ENCODE measurements at regions not wholly inside any gene's neighbourhood (a gene's known extent, or its start where the extent isn't known, plus 50 kb on each side); places are given as distances from the start of the nearest gene placed in this dataset.

DNA sequence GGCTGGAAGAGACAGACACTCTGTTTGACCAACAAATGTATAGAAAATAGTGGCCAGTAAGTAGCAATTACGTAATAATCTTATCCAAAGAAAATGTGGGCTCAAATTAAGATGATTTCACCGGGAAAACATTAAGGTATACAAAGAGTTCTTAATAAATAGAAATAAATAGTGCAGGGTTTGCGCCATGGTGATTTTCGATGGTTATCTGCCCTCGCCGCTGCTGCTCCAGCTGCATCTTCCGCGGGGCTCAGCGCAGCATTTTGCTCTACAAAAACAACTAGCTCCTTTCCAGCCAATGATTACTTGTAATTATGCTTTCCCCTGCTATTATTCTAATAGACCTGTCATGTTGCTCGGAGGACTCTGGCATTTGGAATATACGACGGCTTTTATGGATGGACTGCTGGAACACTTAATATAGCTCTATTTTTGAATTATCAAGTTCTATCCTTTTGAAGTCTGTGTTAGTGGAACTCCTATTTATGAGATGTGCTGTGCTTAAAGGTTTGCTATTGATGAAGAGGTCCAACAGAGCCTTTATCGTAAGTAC, 103.8 kb downstream of the BUB3 start:
- Histone ChIP-seq H3K9me3 (no peaks in the 10 kb centered on the region), H3K4me1 (no peaks in the 10 kb centered on the region), H3K27ac (no peak overlapping the region), H3K36me3 (no peaks in the 10 kb centered on the region), H3K4me3 (no peak overlapping the region), H3K27me3 (no peaks in the 10 kb centered on the region)
- WGBS, 2 donors: 93 to 95% methylated on average over 13 of the region's 13 CpGs
- TF ChIP-seq POLR2A (IDR thresholded peaks at IDR 0.05): no peak
- TF ChIP-seq CTCF (IDR thresholded peaks at IDR 0.05): no peak
- TF ChIP-seq EP300 (IDR thresholded peaks at IDR 0.05): no peak
- TF ChIP-seq POLR2AphosphoS5 (IDR thresholded peaks at IDR 0.05): no peak
- no peak for DNase-seq
- intact Hi-C loops (cut with DNase I): no loop called here

DNA sequence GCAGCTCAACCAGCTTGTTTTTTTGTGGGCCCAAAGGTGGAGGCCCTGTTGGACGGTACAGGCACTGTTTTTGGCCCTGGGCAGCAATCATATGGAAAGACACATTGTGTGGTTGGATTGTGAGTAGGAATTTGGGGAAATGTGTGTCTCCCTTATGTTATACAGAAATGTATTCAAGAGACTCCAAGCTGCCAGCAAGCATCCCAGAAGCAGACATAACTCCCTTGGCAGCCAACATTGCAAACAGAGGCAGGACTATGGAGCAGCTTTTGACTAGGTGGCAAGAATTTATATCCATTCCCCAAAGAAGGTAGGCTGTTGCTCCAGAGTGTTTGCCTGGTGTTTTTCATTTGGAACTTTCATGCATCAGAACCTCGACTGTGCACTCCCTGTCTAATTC, 104.9 kb downstream of the BUB3 start:
- no peak for DNase-seq
- no peaks in the 10 kb centered on the region for H3K36me3 ChIP-seq
- no peaks in the 10 kb centered on the region for H3K4me1 ChIP-seq
- H3K27me3 ChIP-seq: no peaks in the 10 kb centered on the region
- H3K27ac ChIP-seq: no peak overlapping the region
- TF ChIP-seq POLR2A (IDR thresholded peaks at IDR 0.05): no peak
- TF ChIP-seq POLR2AphosphoS5 (IDR thresholded peaks at IDR 0.05): no peak
- no peak for TF ChIP-seq EP300 (IDR thresholded peaks at IDR 0.05)
- TF ChIP-seq CTCF (IDR thresholded peaks at IDR 0.05): no peak
- no peaks in the 10 kb centered on the region for H3K9me3 ChIP-seq
- intact Hi-C loops (cut with DNase I): no loop called here
- 80 to 90% methylated on average over 2 of the region's 2 CpGs for WGBS, 2 donors
- no peak overlapping the region for H3K4me3 ChIP-seq

- Histone ChIP-seq H3K9me3 (no peaks in the 10 kb centered on the region), H3K36me3 (no peaks in the 10 kb centered on the region), H3K4me1 (no peaks in the 10 kb centered on the region), H3K27ac (no peak overlapping the region), H3K4me3 (no peak overlapping the region), H3K27me3 (no peaks in the 10 kb centered on the region)
- WGBS, 2 donors: 71 to 86% methylated on average over 11 of the region's 11 CpGs
- TF ChIP-seq EP300 (IDR thresholded peaks at IDR 0.05) (no peak), POLR2A (IDR thresholded peaks at IDR 0.05) (no peak), CTCF (IDR thresholded peaks at IDR 0.05) (no peak), POLR2AphosphoS5 (IDR thresholded peaks at IDR 0.05) (no peak)
- no peak for DNase-seq
- intact Hi-C loops (cut with DNase I): no loop called here
Observed at GRCh38 chr10:123259791-123260190, 105.6 kb downstream of the BUB3 start.

DNA sequence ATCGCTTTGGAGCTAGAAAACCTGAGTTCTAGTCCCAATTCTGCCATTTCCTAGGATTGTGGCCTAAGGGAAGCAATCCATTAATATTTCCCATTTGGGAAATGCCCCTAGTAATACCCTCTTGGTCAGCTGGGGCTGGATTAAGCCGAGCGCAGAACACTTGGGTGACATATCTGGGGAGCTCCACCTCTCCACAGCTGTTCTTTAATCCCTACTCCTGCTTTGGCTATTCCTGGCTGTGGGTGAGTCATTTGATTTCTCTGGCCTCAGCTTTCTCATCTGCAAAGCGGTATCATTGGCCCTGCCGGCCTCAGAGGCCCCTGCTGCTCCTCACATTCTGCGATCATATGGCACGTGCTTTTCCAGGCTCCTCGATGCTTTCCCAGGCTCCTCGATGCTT, 108.3 kb downstream of the BUB3 start:
- DNase-seq: no peak
- TF ChIP-seq CTCF (IDR thresholded peaks at IDR 0.05) (no peak), POLR2A (IDR thresholded peaks at IDR 0.05) (no peak), POLR2AphosphoS5 (IDR thresholded peaks at IDR 0.05) (no peak), EP300 (IDR thresholded peaks at IDR 0.05) (no peak)
- H3K9me3 ChIP-seq: no peaks in the 10 kb centered on the region

GRCh38 chr10:123266971-123267370, 112.8 kb downstream of the BUB3 start:
- Histone ChIP-seq H3K4me3 (no peak overlapping the region), H3K9me3 (no peaks in the 10 kb centered on the region), H3K4me1 (no peaks in the 10 kb centered on the region), H3K27ac (no peak overlapping the region), H3K36me3 (no peaks in the 10 kb centered on the region), H3K27me3 (no peaks in the 10 kb centered on the region)
- intact Hi-C loops (cut with DNase I): no loop called here
- 91 to 93% methylated on average over 1 of the region's 1 CpG for WGBS, 2 donors
- TF ChIP-seq EP300 (IDR thresholded peaks at IDR 0.05) (no peak), POLR2AphosphoS5 (IDR thresholded peaks at IDR 0.05) (no peak), POLR2A (IDR thresholded peaks at IDR 0.05) (no peak), CTCF (IDR thresholded peaks at IDR 0.05) (no peak)
- no peak for DNase-seq

More for the DNA sequence above, 108.3 kb downstream of the BUB3 start:
- Histone ChIP-seq H3K4me3 (no peak overlapping the region), H3K27me3 (no peaks in the 10 kb centered on the region), H3K36me3 (no peaks in the 10 kb centered on the region), H3K27ac (no peak overlapping the region), H3K4me1 (no peaks in the 10 kb centered on the region)
- intact Hi-C loops (cut with DNase I): no loop called here
- WGBS, 2 donors: 92% methylated on average over 9 of the region's 9 CpGs

All from sigmoid colon (tissue), 6 donors.